ENCODE measurements at regions not wholly inside any gene's neighbourhood (a gene's known extent, or its start where the extent isn't known, plus 50 kb on each side); places are given as distances from the start of the nearest gene placed in this dataset.

- H3K9me3 Mint-ChIP-seq: no peaks in the 10 kb centered on the region
- CTCF ChIA-PET: interaction anchor here (0.8 kb wide), 1 partner anchor 58 kb away, joined by 3 read pairs; no protein-coding TSS in a partner anchor
Measured at GRCh38 chr7:65250216-65250615, 123.4 kb upstream of the ZNF92 start.

GRCh38 chr7:65247491-65247890, 126.2 kb upstream of the ZNF92 start:
- no peak for DNase-seq
- intact Hi-C loops (cut with micrococcal nuclease): no loop called here
- peaks cover 7% of the 10 kb centered on the region for H3K4me1 Mint-ChIP-seq (ENCODE audit: low read depth)
- no peaks in the 10 kb centered on the region for H3K36me3 Mint-ChIP-seq
- no peak overlapping the region for H3K4me3 Mint-ChIP-seq
- ChIA-PET POLR2A (no interaction called here), CTCF (interaction anchor here (0.7 kb wide), 1 partner anchor 30 kb away, joined by 3 read pairs; no protein-coding TSS in a partner anchor)
- H3K27ac Mint-ChIP-seq: no peak overlapping the region
- H3K27me3 Mint-ChIP-seq: peaks cover 11% of the 10 kb centered on the region
- H3K9me3 Mint-ChIP-seq: no peaks in the 10 kb centered on the region

More at GRCh38 chr7:65250216-65250615, 123.4 kb upstream of the ZNF92 start:
- POLR2A ChIA-PET: no interaction called here
- H3K27me3 Mint-ChIP-seq: peaks cover 13% of the 10 kb centered on the region
- peaks cover 7% of the 10 kb centered on the region for H3K4me1 Mint-ChIP-seq (ENCODE audit: low read depth)
- intact Hi-C loops (cut with micrococcal nuclease): no loop called here
- no peak for DNase-seq
- H3K36me3 Mint-ChIP-seq: no peaks in the 10 kb centered on the region
- H3K4me3 Mint-ChIP-seq: no peak overlapping the region
- no peak overlapping the region for H3K27ac Mint-ChIP-seq

- ChIA-PET POLR2A (no interaction called here), CTCF (no interaction called here)
- intact Hi-C loops (cut with micrococcal nuclease): no loop called here
- Mint-ChIP-seq H3K27me3 (peaks cover 5% of the 10 kb centered on the region), H3K4me1 (ENCODE audit: low read depth) (no peaks in the 10 kb centered on the region), H3K9me3 (no peaks in the 10 kb centered on the region), H3K27ac (no peak overlapping the region), H3K36me3 (no peaks in the 10 kb centered on the region), H3K4me3 (peak overlapping the region; percentile 48)
- DNase-seq: no peak
Measured at GRCh38 chr7:65239707-65240352, 133.8 kb upstream of the ZNF92 start.

- Mint-ChIP-seq H3K27me3 (peaks cover 5% of the 10 kb centered on the region), H3K36me3 (no peaks in the 10 kb centered on the region), H3K4me1 (ENCODE audit: low read depth) (no peaks in the 10 kb centered on the region), H3K9me3 (no peaks in the 10 kb centered on the region), H3K4me3 (peak overlapping the region; percentile 7), H3K27ac (no peak overlapping the region)
- no peak for DNase-seq
- ChIA-PET CTCF (no interaction called here), POLR2A (no interaction called here)
- intact Hi-C loops (cut with micrococcal nuclease): no loop called here
Measured at GRCh38 chr7:65239324-65239706, 134.3 kb upstream of the ZNF92 start.

GRCh38 chr7:65238785-65239184, 134.9 kb upstream of the ZNF92 start:
- ChIA-PET POLR2A (no interaction called here), CTCF (no interaction called here)
- Mint-ChIP-seq H3K4me1 (ENCODE audit: low read depth) (peaks cover 2% of the 10 kb centered on the region), H3K4me3 (no peak overlapping the region), H3K27ac (no peak overlapping the region), H3K36me3 (no peaks in the 10 kb centered on the region), H3K27me3 (peaks cover 5% of the 10 kb centered on the region), H3K9me3 (no peaks in the 10 kb centered on the region)
- DNase-seq: no peak
- intact Hi-C loops (cut with micrococcal nuclease): no loop called here

GRCh38 chr7:65235586-65235985, 138.1 kb upstream of the ZNF92 start:
- Mint-ChIP-seq H3K36me3 (no peaks in the 10 kb centered on the region), H3K4me1 (ENCODE audit: low read depth) (peaks cover 12% of the 10 kb centered on the region), H3K4me3 (no peak overlapping the region), H3K27me3 (peaks cover 3% of the 10 kb centered on the region), H3K27ac (no peak overlapping the region), H3K9me3 (no peaks in the 10 kb centered on the region)
- POLR2A ChIA-PET: no interaction called here
- CTCF ChIA-PET: no interaction called here
- intact Hi-C loops (cut with micrococcal nuclease): no loop called here
- no peak for DNase-seq

GRCh38 chr7:65233409-65234034, 140.1 kb upstream of the ZNF92 start:
- CTCF ChIA-PET: no interaction called here
- H3K27me3 Mint-ChIP-seq: peaks cover 2% of the 10 kb centered on the region
- intact Hi-C loops (cut with micrococcal nuclease): no loop called here
- no peaks in the 10 kb centered on the region for H3K9me3 Mint-ChIP-seq
- no peak for DNase-seq
- no peak overlapping the region for H3K4me3 Mint-ChIP-seq
- POLR2A ChIA-PET: no interaction called here
- no peak overlapping the region for H3K27ac Mint-ChIP-seq
- peaks cover 12% of the 10 kb centered on the region for H3K4me1 Mint-ChIP-seq (ENCODE audit: low read depth)
- H3K36me3 Mint-ChIP-seq: no peaks in the 10 kb centered on the region

GRCh38 chr7:65230231-65230630, 143.4 kb upstream of the ZNF92 start:
- Mint-ChIP-seq H3K27me3 (no peaks in the 10 kb centered on the region), H3K4me3 (no peak overlapping the region), H3K36me3 (no peaks in the 10 kb centered on the region), H3K4me1 (ENCODE audit: low read depth) (peaks cover 12% of the 10 kb centered on the region), H3K9me3 (no peaks in the 10 kb centered on the region), H3K27ac (no peak overlapping the region)
- ChIA-PET POLR2A (interaction anchor here (0.6 kb wide), 1 partner anchor 143 kb away, joined by 3 read pairs; the partner anchor contains the start of gene ZNF92), CTCF (interaction anchor here (1.3 kb wide), 1 partner anchor 77 kb away, joined by 6 read pairs; no protein-coding TSS in a partner anchor)
- DNase-seq: no peak
- intact Hi-C loops (cut with micrococcal nuclease): no loop called here

- Mint-ChIP-seq H3K36me3 (no peaks in the 10 kb centered on the region), H3K4me1 (ENCODE audit: low read depth) (no peaks in the 10 kb centered on the region), H3K9me3 (no peaks in the 10 kb centered on the region), H3K27ac (no peak overlapping the region), H3K4me3 (no peak overlapping the region), H3K27me3 (no peaks in the 10 kb centered on the region)
- POLR2A ChIA-PET: no interaction called here
- CTCF ChIA-PET: no interaction called here
- intact Hi-C loops (cut with micrococcal nuclease): no loop called here
- DNase-seq: peak; percentile 16
Measured at GRCh38 chr7:65225422-65226006, 148.1 kb upstream of the ZNF92 start.

- no peaks in the 10 kb centered on the region for H3K36me3 Mint-ChIP-seq
Measured at GRCh38 chr7:65222655-65223054, 151.0 kb upstream of the ZNF92 start.

GRCh38 chr7:65221683-65222082, 152.0 kb upstream of the ZNF92 start:
- DNase-seq: no peak
- Mint-ChIP-seq H3K27me3 (peaks cover 2% of the 10 kb centered on the region), H3K4me1 (ENCODE audit: low read depth) (no peaks in the 10 kb centered on the region), H3K4me3 (no peak overlapping the region), H3K9me3 (no peaks in the 10 kb centered on the region), H3K36me3 (no peaks in the 10 kb centered on the region), H3K27ac (no peak overlapping the region)
- POLR2A ChIA-PET: no interaction called here
- CTCF ChIA-PET: interaction anchor here (6.8 kb wide), 1 partner anchor 86 kb away, joined by 68 read pairs; no protein-coding TSS in a partner anchor
- intact Hi-C loops (cut with micrococcal nuclease): no loop called here

More at GRCh38 chr7:65222655-65223054, 151.0 kb upstream of the ZNF92 start:
- Mint-ChIP-seq H3K27me3 (no peaks in the 10 kb centered on the region), H3K27ac (no peak overlapping the region), H3K4me3 (no peak overlapping the region), H3K4me1 (ENCODE audit: low read depth) (no peaks in the 10 kb centered on the region), H3K9me3 (no peaks in the 10 kb centered on the region)
- POLR2A ChIA-PET: no interaction called here
- intact Hi-C loops (cut with micrococcal nuclease): no loop called here
- CTCF ChIA-PET: no interaction called here
- DNase-seq: no peak

GRCh38 chr7:65219623-65220022, 154.0 kb upstream of the ZNF92 start:
- no peak for DNase-seq
- H3K27me3 Mint-ChIP-seq: peaks cover 2% of the 10 kb centered on the region
- H3K9me3 Mint-ChIP-seq: no peaks in the 10 kb centered on the region
- H3K4me1 Mint-ChIP-seq (ENCODE audit: low read depth): no peaks in the 10 kb centered on the region
- ChIA-PET CTCF (interaction anchor here (6.8 kb wide), 1 partner anchor 88 kb away, joined by 68 read pairs; no protein-coding TSS in a partner anchor), POLR2A (no interaction called here)
- intact Hi-C loops (cut with micrococcal nuclease): no loop called here
- H3K27ac Mint-ChIP-seq: no peak overlapping the region
- no peaks in the 10 kb centered on the region for H3K36me3 Mint-ChIP-seq
- no peak overlapping the region for H3K4me3 Mint-ChIP-seq

Data from activated CD4-positive, alpha-beta memory T cell treated with anti-CD3 and anti-CD28 coated beads for 36 hours (primary cell).